CD4-positive, alpha-beta T cell treated with Interleukin-17A for 4 hours (primary cell): ENCODE measurements at regions not wholly inside any gene's neighbourhood (a gene's known extent, or its start where the extent isn't known, plus 50 kb on each side); places are given as distances from the start of the nearest gene placed in this dataset.
"Not testable (repeated sequence)": the region's sequence is repeated elsewhere in the genome, so short reads cannot be mapped to it uniquely, and the experiment has no call there.

Experiments used
- DNase-seq: peaks from one replicate; pipeline ENCODE4 v3.0.0-alpha.2; 2020; ENCODE audit warnings: mixed read lengths

- DNase-seq: no peak
Observed at GRCh38 chr1:229119876-229120275, 151.0 kb upstream of the RAB4A start.

DNA sequence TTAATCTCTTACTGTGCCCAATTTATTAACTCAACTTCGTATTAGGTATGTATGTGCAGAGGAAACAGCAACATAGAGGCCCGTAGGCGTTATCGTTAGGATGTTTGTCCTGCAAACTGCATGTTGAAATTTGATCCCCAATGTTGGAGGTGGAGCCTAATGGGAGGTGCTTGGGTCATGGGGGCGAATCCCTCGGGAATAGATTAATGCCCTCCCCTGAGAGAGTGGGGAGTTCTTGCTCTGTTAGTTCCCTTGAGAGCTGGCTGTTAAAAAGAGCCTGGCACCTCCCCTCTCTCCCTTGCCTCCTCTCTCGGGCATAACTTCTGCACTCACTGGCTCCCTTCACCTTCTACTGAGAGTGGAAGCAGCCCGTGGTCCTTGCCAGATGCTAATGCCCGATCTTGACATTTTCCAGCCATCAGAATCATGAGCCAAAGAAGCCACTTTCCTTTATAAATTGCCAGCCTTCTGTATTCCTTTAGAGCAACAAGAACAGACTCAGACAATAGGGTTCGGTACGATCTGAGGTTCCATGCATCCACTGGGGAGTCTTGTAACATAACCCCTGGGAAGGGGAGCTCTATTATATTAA is 149.0 kb upstream of the RAB4A start:
- DNase-seq: no peak

DNA sequence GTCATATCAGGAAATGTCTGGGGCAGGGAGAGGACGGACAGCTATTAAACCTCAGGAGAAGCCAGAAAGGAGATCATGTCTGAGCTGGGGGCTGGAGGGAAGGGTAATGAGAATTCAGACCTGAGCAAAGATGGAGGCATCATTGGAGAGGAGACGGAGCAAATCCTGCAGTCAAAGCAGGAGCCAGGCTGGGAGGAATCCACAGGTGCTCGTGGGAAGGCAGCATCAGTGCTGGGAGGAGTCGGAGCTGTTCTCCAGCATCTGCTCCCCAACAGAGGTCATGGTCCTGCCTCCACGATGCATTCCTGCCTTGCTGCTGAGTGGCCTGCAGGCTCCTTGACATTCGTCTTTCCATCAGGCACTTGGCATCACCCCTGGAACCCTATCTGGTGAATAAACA is 148.3 kb upstream of the RAB4A start:
- no peak for DNase-seq

GRCh38 chr1:229124116-229124515 is 146.8 kb upstream of the RAB4A start:
- no peak for DNase-seq

GRCh38 chr1:229124520-229125124 is 146.3 kb upstream of the RAB4A start:
- DNase-seq: no peak

- peak; percentile 17 for DNase-seq
Observed at GRCh38 chr1:229127301-229127700, 143.6 kb upstream of the RAB4A start.

GRCh38 chr1:229128066-229128608 is 142.8 kb upstream of the RAB4A start:
- no peak for DNase-seq

DNA sequence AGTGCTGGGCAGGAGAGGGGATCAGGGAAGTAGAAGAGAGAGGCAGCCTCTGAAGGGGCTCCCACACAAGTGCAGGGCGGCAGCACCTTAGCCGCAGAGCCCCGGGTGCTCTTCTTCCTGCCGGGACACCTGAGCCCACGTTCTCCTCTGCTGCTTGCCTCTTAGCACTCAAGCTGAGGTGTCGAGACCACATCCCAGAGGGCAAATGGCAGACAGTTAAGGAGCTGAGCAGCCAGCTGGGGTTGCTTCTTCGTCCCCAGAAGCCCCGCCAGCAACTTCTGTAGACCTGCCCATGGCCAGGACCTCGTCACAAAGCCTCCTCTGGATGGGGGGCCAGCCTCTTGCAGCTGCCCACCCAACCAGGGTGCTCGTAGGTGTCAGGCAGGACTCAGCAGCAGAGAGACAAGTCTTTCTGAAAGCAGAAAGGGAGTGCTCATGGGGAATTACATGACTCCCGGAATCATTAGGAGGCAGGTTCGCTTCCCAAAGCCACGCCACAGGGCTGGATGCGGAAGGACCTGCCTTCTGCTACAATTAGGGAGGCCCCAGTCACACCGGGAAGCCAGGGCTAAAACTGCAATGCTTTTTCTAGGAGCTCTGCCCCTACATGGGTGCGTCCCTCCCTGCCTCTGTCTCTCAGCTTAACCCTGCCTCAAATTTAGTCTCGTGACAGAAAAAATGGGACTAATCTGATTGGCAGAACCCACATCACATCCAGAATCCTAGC is 141.4 kb upstream of the RAB4A start:
- DNase-seq: peak; percentile 64

GRCh38 chr1:229130028-229130668 is 140.8 kb upstream of the RAB4A start:
- peak; percentile 63 for DNase-seq

GRCh38 chr1:229131243-229132105 is 139.4 kb upstream of the RAB4A start:
- no peak for DNase-seq

- no peak for DNase-seq
Observed at GRCh38 chr1:229132106-229132443, 138.8 kb upstream of the RAB4A start.

DNA sequence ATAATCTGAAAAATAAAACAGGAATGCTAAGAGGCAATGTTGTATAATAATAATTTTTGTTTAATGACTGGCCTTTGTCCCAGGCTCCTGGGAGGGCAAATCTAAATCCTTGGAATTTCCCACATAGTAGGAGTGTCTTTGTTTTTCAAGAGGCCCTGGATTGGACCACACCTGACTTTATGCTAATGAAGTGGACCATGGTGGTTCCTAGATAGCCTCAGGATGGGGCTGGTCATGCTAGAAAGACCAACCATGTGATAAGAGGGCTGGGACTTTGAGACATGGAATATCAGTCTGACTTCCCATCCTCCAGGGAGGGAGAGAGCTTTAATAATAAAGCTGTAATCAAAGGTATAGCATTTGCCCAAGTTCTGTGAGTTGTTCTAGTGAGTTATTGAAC is 138.2 kb upstream of the RAB4A start:
- no peak for DNase-seq

DNA sequence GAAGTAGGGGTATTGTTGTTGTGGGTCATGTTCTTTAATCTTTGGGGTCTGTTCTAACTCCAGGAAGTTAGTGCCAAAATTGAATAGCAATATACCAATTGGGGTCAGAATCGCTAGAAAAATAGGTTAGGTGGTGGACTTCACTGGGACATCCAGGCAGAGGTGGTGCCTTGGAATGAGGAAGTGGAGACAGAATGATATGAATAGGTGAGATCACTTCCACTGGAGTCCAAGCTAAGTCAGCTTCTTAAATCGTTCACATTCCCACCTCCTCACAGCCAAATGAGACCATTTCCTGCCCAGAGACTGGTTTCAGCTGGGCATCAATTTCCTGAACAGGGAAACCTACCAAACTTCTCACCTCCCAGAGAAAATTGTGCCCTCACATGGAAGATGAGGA is 137.8 kb upstream of the RAB4A start:
- no peak for DNase-seq

DNA sequence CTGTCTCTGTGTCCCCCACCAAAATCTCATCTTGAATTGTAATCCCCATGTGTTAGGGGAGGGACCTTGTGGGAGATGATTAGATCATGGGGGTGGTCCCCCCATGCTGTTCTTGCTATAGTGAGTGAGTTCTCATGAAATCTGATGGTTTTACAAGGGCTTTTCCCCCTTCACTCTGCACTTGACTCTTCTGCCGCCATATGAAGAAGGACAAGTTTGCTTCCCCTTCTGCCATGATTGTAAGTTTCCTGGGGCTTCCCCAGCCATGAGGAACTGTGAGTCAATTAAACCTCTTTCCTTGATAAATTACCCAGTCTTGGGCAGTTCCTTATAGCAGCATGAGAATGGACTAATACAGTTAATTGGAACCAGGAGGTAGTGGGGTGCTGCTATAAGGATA is 137.1 kb upstream of the RAB4A start:
- no peak for DNase-seq

DNA sequence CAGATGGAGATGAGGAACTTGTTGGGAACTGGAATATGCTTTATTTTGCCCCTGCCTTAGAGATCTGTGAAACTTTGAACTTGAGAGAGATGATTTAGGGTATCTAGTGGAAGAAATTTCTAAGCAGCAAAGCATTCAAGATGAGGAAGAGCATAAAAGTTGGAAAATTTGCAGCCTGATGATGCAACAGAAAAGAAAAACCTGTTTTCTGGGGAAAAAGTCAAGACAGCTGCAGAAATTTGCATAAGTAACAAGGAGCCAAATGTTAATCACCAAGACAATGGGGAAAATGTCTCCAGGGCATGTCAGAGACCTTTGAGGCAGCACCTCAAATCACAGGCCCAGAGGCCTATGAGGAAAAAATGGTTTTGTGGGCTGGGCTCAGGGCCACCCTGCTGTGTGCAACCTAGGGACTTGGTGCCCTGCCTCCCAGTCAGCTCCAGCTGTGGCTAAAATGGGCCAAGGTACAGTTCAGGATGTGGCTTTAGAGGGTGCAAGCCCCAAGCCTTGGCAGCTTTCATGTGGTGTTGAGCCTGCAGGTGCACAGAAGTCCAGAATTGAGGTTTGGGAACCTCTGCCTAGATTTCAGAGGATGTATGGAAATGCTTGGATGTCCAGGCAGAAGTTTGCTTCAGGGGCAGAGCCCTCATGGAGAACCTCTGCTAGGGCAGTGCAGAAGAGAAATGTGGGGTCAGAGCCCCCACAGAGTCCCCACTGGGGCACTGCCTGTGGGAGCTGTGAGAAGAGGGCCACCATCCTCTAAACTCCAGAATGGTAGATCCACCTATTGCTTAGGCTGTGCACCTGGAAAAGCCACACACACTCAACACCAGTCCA is 136.3 kb upstream of the RAB4A start:
- DNase-seq: not testable (repeated sequence)

DNA sequence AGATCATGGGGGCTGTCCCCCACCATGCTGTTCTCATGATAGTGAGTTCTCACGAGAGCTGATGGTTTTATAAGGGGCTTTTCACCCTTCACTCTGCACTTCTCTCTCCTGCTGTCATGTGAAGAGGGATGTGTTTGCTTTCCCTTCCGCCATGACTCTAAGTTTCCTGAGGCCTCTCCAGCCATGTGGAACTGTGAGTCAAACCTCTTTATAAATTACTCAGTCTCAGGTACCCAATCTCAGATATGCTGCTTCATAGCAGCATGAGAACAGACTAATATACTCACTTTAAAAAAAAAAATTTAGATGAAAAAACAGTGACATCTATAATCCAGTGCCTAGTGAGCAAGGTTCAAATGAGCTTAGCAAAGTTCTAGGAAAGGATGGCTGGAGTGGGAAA is 135.1 kb upstream of the RAB4A start:
- no peak for DNase-seq

GRCh38 chr1:229136822-229137221 is 134.1 kb upstream of the RAB4A start:
- peak; percentile 25 for DNase-seq

DNA sequence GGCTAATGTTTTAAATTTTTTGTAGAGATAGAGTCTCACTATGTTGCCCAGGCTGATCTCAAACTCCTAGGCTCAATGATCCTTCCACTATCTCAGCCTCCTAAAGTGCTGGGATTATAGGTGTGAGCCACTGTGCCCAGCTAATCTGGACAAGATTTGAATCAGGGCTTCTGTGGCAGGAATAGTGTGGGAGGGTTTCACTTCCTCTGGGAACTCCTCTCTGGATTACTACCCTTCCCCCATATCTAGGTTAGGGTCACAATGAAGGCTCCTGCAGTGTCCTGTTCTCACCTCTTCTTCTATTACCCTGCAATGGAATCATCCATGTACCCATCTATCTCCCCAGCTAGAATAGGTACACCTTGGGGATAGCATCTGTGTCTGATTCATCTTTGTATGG is 133.6 kb upstream of the RAB4A start:
- no peak for DNase-seq

- DNase-seq: no peak
Observed at GRCh38 chr1:229138058-229138457, 132.9 kb upstream of the RAB4A start.

DNA sequence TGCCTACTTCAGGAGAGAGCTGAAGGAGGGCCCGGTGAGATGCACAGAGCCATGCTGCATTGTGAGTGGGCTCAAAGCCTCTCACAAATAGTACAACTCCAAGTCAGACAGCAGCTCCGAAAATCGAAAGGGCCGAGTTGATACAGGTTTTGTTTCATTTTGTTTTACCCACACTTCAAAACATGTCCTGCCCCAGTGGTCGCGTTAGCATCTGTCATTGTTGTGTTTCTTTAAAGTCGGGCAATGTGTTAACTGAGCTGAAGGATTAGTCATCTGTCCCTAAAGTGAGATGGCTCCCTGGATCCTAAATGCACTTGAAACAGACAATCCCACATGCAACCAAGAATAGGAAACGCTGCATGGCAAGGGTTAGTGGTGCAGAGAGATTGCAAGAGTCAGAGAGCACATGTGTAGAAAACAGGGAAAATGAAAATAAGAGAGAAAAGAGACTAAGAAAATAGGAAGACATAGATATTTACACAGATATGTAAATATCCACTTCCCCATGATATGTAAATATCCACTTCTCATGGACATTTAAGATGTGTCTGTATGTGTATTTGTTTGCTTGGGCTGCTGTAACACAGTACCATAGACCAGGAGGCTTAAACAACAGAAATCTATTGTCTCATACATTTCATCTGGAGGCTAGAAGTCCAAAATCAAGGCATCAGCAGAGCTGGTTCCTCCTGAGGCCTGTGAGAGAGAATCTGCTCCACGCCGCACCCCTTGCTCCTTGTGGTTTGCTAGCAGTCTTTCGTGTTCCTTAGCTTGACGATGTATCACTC is 131.4 kb upstream of the RAB4A start:
- DNase-seq: peak; percentile 42

GRCh38 chr1:229140119-229140396 is 130.9 kb upstream of the RAB4A start:
- DNase-seq: no peak
